ENCODE measurements at regions not wholly inside any gene's neighbourhood (a gene's known extent, or its start where the extent isn't known, plus 50 kb on each side); places are given as distances from the start of the nearest gene placed in this dataset.

- TF ChIP-seq CTCF (IDR thresholded peaks at IDR 0.05; ENCODE audit: low read depth, low read length) = no peak
- no peak for TF ChIP-seq EZH2phosphoT487 (IDR thresholded peaks at IDR 0.05; ENCODE audit: low read depth)
Observed at GRCh38 chr3:117586161-117586560, 876.6 kb downstream of the TUSC7 start.

Measured in OCI-LY3 (cell line).